Central memory CD8-positive, alpha-beta T cell (primary cell): ENCODE measurements at regions not wholly inside any gene's neighbourhood (a gene's known extent, or its start where the extent isn't known, plus 50 kb on each side); places are given as distances from the start of the nearest gene placed in this dataset.

Experiments
- ATAC-seq: fragments of 150-1000 bp; cut with Tn5 transposase; replicated peaks from 2 replicates; pipeline ENCODE4 v1.10.0; 2022; ENCODE audit warnings: mild to moderate bottlenecking, moderate FRiP score, moderate number of reproducible peaks; ENCODE audit not compliant: poor library complexity, severe bottlenecking; ENCODE audit errors: extremely low read depth
- DNase-seq, 2 donors: peaks; one replicate each; pipeline ENCODE4 v3.0.0; 2021; ENCODE audit warnings: low spot score in 2 of 2
- H3K27ac Mint-ChIP-seq: one replicate; pipeline ENCODE4 v1.8.0; 2022; ENCODE audit warnings: low read depth, mild to moderate bottlenecking, moderate library complexity, mixed read lengths
- H3K27me3 Mint-ChIP-seq: one replicate; pipeline ENCODE4 v1.8.0; 2022; ENCODE audit warnings: mixed read lengths
- H3K36me3 Mint-ChIP-seq: one replicate; pipeline ENCODE4 v1.8.0; 2022; ENCODE audit warnings: mild to moderate bottlenecking, moderate library complexity, mixed read lengths; ENCODE audit not compliant: insufficient read depth
- H3K4me1 Mint-ChIP-seq: one replicate; pipeline ENCODE4 v1.8.0; 2022; ENCODE audit warnings: mixed read lengths
- H3K4me3 Mint-ChIP-seq: one replicate; pipeline ENCODE4 v1.8.0; 2022; ENCODE audit warnings: mild to moderate bottlenecking, moderate library complexity, mixed read lengths
- H3K9me3 Mint-ChIP-seq: one replicate; pipeline ENCODE4 v1.8.0; 2022; ENCODE audit warnings: mixed read lengths

DNA sequence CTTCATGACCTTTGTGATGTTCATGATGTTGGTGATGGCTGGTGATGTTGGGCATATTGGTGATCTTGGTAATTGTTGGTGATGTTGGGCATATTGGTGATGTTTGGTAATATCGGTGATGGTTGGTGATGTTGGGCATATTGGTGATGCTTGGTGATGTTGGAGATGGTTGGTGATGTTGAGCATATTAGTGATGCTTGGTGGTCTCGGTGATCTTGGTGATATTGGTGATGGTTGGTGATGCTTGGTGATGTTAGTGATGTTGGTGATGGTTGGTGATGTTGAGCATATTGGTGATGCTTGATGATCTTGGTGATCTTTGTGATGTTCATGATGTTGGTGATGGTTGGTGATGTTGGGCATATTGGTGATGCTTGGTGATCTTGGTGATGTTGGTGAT, 73.8 kb downstream of the IRX2 start:
- no peak overlapping the region for H3K27ac Mint-ChIP-seq
- no peaks in the 10 kb centered on the region for H3K27me3 Mint-ChIP-seq
- H3K9me3 Mint-ChIP-seq: peaks cover 5% of the 10 kb centered on the region
- ATAC-seq: no peak
- H3K4me3 Mint-ChIP-seq: no peak overlapping the region
- no peaks in the 10 kb centered on the region for H3K36me3 Mint-ChIP-seq
- no peak for DNase-seq
- no peaks in the 10 kb centered on the region for H3K4me1 Mint-ChIP-seq

GRCh38 chr5:2675548-2675947, 75.9 kb downstream of the IRX2 start:
- Mint-ChIP-seq H3K4me3 (no peak overlapping the region), H3K27ac (no peak overlapping the region), H3K9me3 (peaks cover 5% of the 10 kb centered on the region), H3K4me1 (no peaks in the 10 kb centered on the region), H3K27me3 (no peaks in the 10 kb centered on the region), H3K36me3 (no peaks in the 10 kb centered on the region)
- DNase-seq (no peak), ATAC-seq (no peak)

DNA sequence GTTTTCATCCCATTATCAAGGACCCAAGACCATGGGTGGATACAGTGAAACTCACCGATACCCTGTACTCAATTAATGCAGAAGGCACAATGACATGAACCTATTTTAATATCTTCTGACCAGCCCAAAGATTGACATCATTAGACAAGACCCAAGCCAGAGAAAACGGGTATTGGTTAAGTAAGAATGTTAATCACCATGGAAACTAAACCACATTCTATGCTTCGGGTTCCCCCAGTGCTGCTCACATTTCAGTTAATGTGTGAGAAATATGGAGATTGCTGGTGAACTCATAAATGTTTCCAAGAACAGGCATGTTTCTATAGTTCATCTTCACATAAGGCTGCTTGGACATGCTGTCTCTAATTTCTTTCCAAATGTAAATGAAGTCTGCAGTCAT, 77.0 kb downstream of the IRX2 start:
- H3K9me3 Mint-ChIP-seq: peaks cover 5% of the 10 kb centered on the region
- DNase-seq (no peak), ATAC-seq (no peak)
- H3K4me1 Mint-ChIP-seq: no peaks in the 10 kb centered on the region
- H3K36me3 Mint-ChIP-seq: no peaks in the 10 kb centered on the region
- no peaks in the 10 kb centered on the region for H3K27me3 Mint-ChIP-seq
- no peak overlapping the region for H3K4me3 Mint-ChIP-seq
- H3K27ac Mint-ChIP-seq: no peak overlapping the region

GRCh38 chr5:2670940-2671339, 80.5 kb downstream of the IRX2 start:
- DNase-seq (no peak), ATAC-seq (no peak)
- H3K4me1 Mint-ChIP-seq: no peaks in the 10 kb centered on the region
- no peaks in the 10 kb centered on the region for H3K27me3 Mint-ChIP-seq
- no peaks in the 10 kb centered on the region for H3K36me3 Mint-ChIP-seq
- no peaks in the 10 kb centered on the region for H3K9me3 Mint-ChIP-seq
- no peak overlapping the region for H3K4me3 Mint-ChIP-seq
- no peak overlapping the region for H3K27ac Mint-ChIP-seq

GRCh38 chr5:2669913-2670312, 81.6 kb downstream of the IRX2 start:
- Mint-ChIP-seq H3K4me3 (no peak overlapping the region), H3K36me3 (no peaks in the 10 kb centered on the region), H3K27me3 (no peaks in the 10 kb centered on the region), H3K27ac (no peak overlapping the region), H3K4me1 (no peaks in the 10 kb centered on the region), H3K9me3 (no peaks in the 10 kb centered on the region)
- ATAC-seq (no peak), DNase-seq (no peak)

- H3K27me3 Mint-ChIP-seq: no peaks in the 10 kb centered on the region
- H3K4me3 Mint-ChIP-seq: no peak overlapping the region
- ATAC-seq (no peak), DNase-seq (no peak)
- H3K4me1 Mint-ChIP-seq: no peaks in the 10 kb centered on the region
- no peaks in the 10 kb centered on the region for H3K36me3 Mint-ChIP-seq
- no peak overlapping the region for H3K27ac Mint-ChIP-seq
- H3K9me3 Mint-ChIP-seq: no peaks in the 10 kb centered on the region
Observed at GRCh38 chr5:2669259-2669658, 82.2 kb downstream of the IRX2 start.

GRCh38 chr5:2666081-2666480, 85.4 kb downstream of the IRX2 start:
- H3K27ac Mint-ChIP-seq: no peak overlapping the region
- ATAC-seq (no peak), DNase-seq (no peak)
- no peaks in the 10 kb centered on the region for H3K36me3 Mint-ChIP-seq
- no peaks in the 10 kb centered on the region for H3K27me3 Mint-ChIP-seq
- H3K9me3 Mint-ChIP-seq: peaks cover 6% of the 10 kb centered on the region
- no peaks in the 10 kb centered on the region for H3K4me1 Mint-ChIP-seq
- H3K4me3 Mint-ChIP-seq: no peak overlapping the region

- Mint-ChIP-seq H3K4me3 (no peak overlapping the region), H3K4me1 (no peaks in the 10 kb centered on the region), H3K27me3 (no peaks in the 10 kb centered on the region)
Observed at GRCh38 chr5:2663489-2663888, 88.0 kb downstream of the IRX2 start.

GRCh38 chr5:2660315-2660714, 91.2 kb downstream of the IRX2 start:
- no peaks in the 10 kb centered on the region for H3K36me3 Mint-ChIP-seq
- no peaks in the 10 kb centered on the region for H3K27me3 Mint-ChIP-seq
- peaks cover 12% of the 10 kb centered on the region for H3K9me3 Mint-ChIP-seq
- ATAC-seq (no peak), DNase-seq (no peak)
- H3K27ac Mint-ChIP-seq: no peak overlapping the region
- no peak overlapping the region for H3K4me3 Mint-ChIP-seq
- no peaks in the 10 kb centered on the region for H3K4me1 Mint-ChIP-seq

More at GRCh38 chr5:2663489-2663888, 88.0 kb downstream of the IRX2 start:
- ATAC-seq (no peak), DNase-seq (no peak)
- Mint-ChIP-seq H3K27ac (no peak overlapping the region), H3K9me3 (peaks cover 8% of the 10 kb centered on the region), H3K36me3 (no peaks in the 10 kb centered on the region)

DNA sequence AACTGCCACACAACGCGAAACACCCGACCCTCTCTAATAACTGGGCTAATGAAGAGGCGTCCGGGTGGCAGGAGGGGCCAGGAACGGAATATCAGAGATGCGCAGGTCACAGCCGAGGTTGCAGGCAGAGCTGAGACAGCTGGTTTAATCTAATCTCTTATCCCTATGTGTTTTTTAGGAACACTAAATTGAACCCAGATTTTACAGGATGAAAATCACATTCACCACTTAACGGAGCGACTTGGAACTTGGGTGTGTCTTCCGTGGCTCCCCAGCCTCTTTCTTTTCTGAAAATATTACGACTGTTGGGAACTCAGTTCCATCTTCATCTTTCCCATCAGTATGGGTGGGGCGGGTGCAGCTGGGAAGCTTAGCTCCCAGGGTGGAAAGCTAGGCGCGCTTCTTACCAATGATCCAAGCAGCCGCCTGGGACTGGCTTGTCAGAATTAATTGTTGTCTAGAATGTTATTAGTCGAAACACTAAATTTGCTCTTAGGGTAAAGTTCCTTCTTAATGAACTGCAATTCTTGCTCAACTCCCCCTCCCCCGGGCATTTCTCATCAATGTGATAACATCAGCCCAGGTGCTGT, 92.5 kb downstream of the IRX2 start:
- Mint-ChIP-seq H3K9me3 (peaks cover 12% of the 10 kb centered on the region), H3K27me3 (no peaks in the 10 kb centered on the region), H3K4me1 (no peaks in the 10 kb centered on the region), H3K36me3 (no peaks in the 10 kb centered on the region), H3K27ac (no peak overlapping the region), H3K4me3 (no peak overlapping the region)
- ATAC-seq (no peak), DNase-seq (no peak)

DNA sequence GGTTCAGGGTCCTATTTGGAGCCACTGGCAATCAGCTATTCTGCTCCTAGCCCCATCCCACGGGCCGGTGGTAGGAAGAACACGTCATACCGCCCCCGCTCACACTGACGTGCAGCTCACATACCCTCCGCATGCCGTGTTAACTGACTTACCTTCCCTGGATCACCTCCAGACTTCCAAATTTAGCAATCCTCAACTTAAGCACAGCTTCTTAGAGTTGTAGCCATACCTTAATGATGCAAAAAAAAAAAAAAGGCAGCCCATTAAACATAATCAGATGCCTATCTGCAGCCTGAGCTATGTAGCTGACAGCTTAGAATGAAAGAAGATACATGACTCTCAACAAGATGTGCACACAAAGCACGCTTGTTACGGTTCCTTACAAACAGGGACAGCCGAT, 93.0 kb downstream of the IRX2 start:
- H3K27ac Mint-ChIP-seq: no peak overlapping the region
- DNase-seq: no peak
- peaks cover 6% of the 10 kb centered on the region for H3K9me3 Mint-ChIP-seq
- ATAC-seq: no peak
- H3K4me1 Mint-ChIP-seq: no peaks in the 10 kb centered on the region
- H3K4me3 Mint-ChIP-seq: no peak overlapping the region
- no peaks in the 10 kb centered on the region for H3K27me3 Mint-ChIP-seq
- H3K36me3 Mint-ChIP-seq: no peaks in the 10 kb centered on the region

DNA sequence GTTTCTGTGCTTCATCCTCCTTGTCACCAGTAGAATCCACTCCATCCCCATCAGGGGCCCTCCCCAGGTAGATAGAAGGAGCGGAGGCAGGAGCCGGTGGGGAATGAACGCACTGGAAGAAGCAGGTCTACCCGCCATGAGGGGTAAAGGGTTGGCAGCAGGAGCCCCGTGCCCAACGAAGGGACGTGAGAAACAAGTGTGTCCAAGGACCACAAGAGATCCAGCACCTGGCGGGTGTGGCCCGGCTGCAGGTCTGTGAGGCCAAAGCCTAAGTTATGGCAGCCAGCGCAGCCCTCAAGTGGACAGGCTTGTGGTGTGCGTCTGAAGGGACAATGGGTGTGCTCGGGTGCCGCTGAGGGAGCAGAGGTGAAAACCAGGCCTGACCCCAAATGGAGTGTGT, 94.3 kb downstream of the IRX2 start:
- Mint-ChIP-seq H3K27ac (no peak overlapping the region), H3K27me3 (no peaks in the 10 kb centered on the region), H3K4me3 (no peak overlapping the region), H3K9me3 (peaks cover 6% of the 10 kb centered on the region), H3K4me1 (no peaks in the 10 kb centered on the region), H3K36me3 (no peaks in the 10 kb centered on the region)
- DNase-seq (no peak), ATAC-seq (no peak)

- ATAC-seq (no peak), DNase-seq (no peak)
- H3K27ac Mint-ChIP-seq: no peak overlapping the region
- H3K36me3 Mint-ChIP-seq: no peaks in the 10 kb centered on the region
- H3K4me1 Mint-ChIP-seq: no peaks in the 10 kb centered on the region
- H3K27me3 Mint-ChIP-seq: no peaks in the 10 kb centered on the region
- H3K9me3 Mint-ChIP-seq: peaks cover 6% of the 10 kb centered on the region
- H3K4me3 Mint-ChIP-seq: no peak overlapping the region
Observed at GRCh38 chr5:2656206-2656605, 95.3 kb downstream of the IRX2 start.

DNA sequence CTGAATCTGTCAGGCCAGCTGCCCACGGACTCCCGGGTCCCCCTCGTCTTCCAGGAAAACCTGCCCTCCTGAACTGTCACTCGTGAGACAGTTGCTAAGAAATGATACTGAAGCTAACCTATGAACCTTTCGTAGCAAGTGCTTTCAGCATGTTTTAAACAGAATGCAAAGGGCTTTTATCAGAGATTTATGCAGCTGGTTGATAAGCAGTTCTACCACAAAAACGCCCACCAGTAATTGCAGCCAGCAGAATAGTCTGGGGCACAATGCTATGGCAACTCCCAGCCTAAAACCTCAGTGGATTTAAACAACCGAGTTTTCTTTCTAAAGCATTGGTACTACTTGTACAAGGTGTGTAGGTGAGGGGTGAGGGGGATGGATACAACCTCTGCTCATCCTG, 97.5 kb downstream of the IRX2 start:
- no peaks in the 10 kb centered on the region for H3K4me1 Mint-ChIP-seq
- H3K27ac Mint-ChIP-seq: no peak overlapping the region
- no peaks in the 10 kb centered on the region for H3K36me3 Mint-ChIP-seq
- no peak for DNase-seq
- H3K27me3 Mint-ChIP-seq: no peaks in the 10 kb centered on the region
- H3K4me3 Mint-ChIP-seq: no peak overlapping the region
- H3K9me3 Mint-ChIP-seq: peaks cover 6% of the 10 kb centered on the region
- ATAC-seq: no peak
